GM18511 (cell line): ENCODE measurements at regions not wholly inside any gene's neighbourhood (a gene's known extent, or its start where the extent isn't known, plus 50 kb on each side); places are given as distances from the start of the nearest gene placed in this dataset.
A peak's percentile ranks its signal among the peaks of the same experiment; 100 is the strongest.
"Not testable (repeated sequence)": the region's sequence is repeated elsewhere in the genome, so short reads cannot be mapped to it uniquely, and the experiment has no call there.

ENCODE experiments used
- ATAC-seq: cut with Tn5 transposase; IDR thresholded peaks from one replicate; pipeline ENCODE4 v1.9.1; 2021; ENCODE audit warnings: mild to moderate bottlenecking, moderate library complexity; ENCODE audit not compliant: unreplicated experiment

DNA sequence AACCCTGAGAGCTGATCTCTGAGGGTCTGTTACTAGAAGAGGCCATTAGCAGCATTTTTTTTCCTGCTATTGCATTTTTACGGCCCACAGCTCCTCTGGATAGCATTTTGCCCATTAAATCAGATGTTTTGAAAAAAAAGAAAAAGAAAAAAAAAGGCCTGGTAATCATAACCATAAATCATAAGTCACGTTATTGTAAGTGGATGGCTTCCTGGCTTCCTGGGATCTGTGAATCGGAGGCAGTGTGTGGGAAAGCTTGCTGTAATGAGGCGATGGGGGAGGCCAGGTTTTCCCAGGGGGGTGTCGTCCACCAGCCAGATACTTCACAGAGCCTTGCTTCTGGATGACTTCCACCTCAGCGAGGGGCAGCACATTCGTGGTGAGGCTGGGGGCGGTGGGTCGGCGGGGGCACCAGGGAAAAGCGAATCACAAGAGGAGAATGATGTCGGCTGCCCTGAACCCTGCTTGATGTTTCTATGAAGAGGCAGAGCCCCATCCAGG lies 106.5 kb upstream of the SYT13 start:
- no peak for ATAC-seq

DNA sequence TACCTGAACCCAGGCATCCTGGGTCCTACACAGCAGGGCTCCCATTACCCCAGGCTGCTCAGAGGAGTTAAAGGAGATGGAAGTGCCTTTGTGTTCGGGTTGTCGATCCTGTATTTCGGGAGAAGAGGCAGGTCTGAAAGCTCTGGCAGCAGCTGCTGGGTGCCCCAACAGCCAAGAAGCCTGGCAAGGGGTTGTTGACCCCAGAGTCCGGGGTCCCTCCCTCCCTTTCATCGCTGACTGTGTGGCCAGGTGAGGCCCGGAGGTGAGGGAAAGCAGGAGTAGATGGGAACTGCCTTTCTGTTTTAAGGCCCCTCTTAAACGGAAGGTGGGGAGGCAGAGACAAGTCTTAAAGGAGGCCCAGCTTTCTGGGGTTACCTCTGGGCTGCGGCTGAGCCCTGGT lies 106.0 kb upstream of the SYT13 start:
- ATAC-seq = no peak

DNA sequence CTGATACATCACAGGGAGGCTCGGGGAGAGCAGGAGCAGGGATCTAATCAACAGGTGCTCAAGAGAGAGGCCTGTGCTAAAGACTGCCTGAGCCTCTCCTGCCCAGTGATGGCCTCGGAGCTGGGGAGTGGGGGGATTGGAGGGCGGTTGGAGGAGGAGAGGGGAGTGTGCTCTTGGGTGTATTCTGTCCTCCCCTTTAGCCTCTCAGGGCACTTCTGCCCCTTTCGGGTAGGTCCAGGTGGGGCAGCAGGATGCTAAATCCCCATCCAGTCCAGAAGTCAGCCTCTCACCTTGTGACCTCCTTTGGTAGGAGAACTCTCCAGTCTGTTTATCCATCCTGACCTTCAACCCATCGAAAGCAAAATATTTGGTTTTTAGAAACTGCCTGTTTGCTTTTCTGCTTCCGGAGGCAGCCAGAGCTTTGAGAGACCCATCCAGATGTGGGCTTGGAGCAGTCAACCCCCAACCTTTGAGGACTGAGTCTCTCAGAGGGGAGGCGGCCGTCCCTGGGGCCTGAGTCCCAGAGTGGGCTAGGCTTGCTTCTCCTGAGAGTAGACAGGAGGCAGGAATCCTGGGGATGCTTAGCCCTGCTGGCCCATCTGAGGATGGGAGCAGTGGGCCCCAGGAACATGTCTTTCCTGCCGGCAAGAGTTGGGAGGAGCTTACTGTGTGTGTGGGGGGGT lies 105.2 kb upstream of the SYT13 start:
- no peak for ATAC-seq

DNA sequence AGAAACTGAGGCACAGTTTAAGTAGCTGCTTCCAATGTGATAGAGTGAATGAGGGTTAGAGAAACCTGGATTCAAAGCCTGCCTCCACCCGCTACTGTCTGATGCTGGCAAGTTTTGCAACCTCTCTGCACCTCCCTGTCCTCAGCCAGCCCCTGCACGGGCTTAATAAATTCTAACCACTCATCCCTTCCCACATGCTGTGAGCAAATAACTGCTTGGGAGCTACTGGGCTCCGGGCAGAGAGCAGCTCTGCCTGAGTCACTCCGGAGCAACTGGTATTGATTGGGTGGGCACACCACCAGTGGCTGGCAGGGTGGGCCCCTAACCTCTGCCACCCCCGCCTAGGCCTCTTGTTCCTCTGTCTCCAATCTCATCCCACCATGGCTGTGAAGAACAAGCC lies 104.3 kb upstream of the SYT13 start:
- ATAC-seq = no peak

DNA sequence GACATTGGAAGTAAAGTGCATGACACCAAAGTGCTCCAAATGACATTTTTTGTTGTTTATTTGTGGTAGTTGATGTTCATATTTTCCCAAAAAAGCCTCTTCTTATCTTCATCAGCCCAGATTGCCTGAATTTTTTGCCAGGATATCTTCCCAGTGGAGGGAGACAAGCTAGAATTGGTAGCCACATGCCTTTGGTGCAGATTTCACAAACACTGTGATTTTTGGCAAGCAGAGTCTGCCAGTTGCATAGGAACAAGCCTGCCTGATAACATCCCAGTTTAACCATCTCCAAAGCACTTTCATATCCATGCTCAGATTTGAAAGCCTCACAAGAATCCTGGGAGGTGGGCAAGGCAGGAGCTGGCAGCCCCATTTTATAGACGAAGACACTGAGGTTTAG lies 102.3 kb upstream of the SYT13 start:
- no peak for ATAC-seq

DNA sequence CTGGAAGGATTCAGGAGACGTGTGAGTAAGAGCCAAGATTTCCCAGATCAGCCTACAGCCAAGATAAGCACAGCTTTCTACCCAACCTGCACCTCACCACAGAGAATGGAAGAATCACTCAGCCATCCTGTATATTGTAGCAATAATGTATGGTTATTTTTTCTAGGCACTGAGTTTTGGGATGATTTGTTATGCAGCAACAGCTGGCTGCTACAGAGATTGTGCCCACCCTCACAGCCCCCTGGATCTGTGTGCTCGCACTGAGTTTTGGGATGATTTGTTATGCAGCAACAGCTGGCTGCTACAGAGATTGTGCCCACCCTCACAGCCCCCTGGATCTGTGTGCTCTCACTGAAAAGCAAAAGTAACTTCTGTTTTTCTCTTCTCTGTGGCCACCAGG lies 101.7 kb upstream of the SYT13 start:
- not testable (repeated sequence) for ATAC-seq

DNA sequence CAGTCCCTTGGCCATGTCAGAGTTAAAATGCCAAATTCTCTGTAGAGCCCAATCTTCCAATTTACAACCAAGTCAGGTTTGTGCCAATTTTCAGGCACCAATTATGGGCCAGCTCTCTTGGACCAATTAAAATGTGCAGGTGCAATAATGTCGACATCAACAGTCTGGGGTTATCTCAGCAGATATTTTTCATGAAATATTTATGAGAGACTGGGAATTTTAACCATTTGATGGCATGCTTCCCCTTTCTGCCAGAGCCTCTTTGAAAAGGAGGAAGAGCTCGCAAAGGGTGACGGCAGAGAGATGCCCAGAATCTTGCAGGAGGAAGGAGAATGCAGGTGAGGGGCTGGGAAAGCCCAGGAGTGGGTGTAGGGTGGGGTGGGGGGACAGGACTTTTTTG lies 100.8 kb upstream of the SYT13 start:
- no peak for ATAC-seq

DNA sequence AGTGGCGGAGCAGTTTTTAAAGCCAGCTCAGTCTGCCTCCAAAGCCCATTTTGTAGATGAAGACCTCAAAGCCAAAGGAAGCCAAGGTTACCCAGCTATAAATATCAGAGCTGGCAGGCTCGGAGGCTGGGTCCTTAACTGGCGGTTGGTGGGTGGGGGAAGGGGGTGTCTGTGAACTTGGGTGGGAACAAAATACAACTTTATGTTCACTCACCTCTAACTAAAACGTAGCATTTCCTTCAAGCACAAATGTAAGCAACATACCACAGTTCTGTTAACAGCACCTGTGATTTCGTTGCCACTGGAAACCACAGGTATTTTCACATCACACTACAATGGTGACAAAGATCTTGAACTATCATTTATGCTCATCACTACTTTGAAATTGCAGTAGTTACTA lies 99.7 kb upstream of the SYT13 start:
- no peak for ATAC-seq

DNA sequence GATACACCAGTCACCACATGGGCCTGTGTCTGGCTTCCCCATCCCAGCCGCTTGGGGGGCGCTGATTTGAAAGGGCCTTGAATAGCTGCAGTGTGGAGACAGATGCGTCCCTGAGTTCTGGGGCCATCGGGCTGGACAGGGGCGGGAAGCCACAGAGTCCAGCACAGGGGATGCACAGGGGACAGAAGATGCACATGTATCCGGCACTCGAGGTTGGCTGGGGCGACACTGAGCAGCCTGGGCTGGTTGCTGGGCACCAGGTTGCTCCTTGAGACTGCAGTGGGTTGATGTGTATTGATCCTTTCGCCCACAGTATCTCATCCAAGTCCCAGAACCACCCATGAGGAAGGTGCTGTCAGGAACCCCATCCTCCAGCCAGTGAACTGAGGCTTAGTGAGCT lies 99.3 kb upstream of the SYT13 start:
- ATAC-seq = no peak

DNA sequence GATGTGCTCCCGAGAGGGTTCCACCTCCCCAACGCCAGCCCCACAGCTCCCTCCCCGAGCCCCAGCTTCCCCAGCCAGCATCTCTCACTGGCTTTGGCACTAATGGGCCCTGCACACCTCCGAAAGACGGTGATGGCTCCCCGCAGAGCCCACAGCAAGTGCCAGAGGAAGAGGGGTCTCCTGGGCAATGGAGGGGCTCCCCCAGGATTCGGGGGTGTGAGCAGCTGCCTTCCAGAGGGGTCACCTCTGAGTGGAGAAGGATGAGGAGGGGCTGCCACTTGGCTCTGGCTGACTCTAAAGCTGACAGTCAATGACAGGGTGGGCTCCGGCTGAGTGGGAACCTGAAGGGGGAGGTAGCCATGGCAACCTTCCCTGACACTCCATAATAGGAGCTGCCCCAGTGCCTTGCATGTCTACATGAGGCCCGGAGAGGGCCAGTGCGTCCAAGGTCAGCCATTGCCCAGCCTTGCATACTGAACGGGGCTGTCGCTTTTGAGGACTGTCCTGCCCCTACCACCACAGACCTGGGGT lies 98.6 kb upstream of the SYT13 start:
- ATAC-seq = no peak

DNA sequence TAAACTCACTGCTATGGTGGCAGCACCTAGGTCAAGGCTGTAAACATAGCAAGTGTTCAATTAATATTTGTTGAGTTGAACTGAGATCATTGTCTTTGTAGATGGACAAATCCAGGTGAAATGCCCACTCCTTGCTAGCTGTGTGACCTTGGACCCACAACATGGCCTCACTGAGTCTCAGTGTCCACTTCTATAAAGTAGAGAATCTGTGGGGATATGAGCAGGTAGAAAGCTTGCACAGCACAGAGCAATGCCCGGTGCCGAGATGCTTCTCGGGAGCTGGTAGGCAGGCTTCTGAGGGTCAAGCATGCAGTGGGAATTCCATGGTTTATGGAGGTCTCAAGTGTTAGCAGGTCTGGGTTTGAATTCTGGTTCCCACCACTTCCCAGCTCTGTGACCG lies 97.9 kb upstream of the SYT13 start:
- ATAC-seq = no peak

DNA sequence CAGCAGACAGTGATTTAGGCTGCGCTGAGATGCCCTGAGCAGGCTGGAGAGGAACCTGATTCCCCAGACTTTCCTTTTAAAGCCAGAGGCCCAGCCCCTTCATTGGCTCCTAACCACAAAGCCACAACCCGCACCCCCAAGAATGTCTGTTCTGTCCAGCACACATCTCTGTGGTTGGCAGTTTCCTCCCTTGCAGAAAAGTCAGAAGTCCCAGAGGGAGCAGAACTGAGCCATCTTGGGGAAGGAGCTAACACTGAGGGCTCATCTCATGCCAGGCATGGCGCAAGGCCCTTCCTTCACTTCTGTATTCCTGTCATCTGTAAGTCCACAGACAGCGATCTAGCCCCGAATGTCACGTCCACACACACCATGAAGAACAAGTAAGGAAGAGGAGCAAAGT lies 97.1 kb upstream of the SYT13 start:
- no peak for ATAC-seq

DNA sequence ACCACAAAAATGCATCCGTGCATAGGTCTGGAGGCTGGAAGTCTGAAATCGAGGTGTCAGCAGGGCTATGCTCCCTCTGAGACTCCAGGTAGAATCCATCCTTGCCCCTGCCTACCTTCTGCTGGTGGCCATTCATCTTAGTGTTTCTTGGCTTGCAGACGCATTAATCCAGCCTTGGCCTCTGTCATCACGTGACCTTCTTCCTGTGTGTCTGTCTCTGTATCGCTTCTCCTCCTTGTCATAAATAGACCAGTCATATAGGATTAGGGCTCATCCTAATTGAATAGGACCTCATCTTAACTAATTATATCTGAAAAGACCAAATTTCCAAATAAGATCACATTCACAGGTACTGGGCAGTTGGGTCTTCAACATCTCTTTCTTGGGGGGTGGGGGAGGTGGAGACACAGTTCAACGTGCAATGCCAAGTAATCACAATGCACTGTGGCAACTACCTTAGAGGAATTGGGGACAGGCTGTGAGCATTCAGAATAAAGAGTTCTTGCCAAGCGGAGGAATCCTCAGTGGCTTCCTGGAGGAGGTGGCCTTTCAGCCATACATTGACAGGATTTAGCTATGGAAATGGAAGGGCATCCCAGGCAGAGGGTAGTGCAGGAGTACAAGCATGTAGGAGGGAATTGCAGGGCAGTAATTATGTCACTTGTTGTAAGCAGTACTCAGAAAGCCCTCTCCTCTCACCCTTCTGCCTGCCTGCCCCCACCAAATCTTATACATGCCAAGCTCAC lies 96.2 kb upstream of the SYT13 start:
- no peak for ATAC-seq

DNA sequence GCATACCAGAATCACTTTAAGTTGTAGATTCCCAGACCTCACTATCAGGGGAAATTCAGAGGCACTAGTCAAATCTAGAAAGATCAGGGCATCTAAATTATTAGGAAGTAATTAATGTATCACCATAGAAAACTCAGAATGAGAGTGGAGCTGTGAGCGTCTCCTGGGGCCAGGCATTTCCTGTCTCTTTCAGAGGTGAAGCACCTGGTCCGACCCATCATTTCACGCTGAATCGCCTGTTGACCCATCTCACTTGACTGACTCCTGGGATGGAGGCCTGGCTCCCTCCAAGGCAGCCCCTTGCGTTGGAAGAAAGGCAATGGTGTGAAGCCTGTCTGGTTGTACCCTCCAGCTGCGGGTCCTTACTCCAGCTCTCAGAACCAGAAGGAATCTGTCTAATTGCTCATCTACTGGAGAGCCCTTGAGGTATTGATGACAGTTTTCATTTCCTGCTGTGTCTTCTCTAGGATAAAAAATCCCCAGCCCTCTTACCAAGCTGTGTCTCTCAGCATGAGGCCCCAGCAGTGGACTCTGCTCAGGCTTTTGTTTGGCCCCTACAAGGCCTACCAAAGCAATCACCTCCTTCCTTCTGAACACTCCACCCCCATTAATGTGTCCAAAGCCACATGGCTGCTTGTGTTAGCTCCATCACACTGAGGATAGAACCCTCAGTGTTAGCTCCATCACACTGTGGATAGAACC lies 93.2 kb upstream of the SYT13 start:
- peak; percentile 66 for ATAC-seq

DNA sequence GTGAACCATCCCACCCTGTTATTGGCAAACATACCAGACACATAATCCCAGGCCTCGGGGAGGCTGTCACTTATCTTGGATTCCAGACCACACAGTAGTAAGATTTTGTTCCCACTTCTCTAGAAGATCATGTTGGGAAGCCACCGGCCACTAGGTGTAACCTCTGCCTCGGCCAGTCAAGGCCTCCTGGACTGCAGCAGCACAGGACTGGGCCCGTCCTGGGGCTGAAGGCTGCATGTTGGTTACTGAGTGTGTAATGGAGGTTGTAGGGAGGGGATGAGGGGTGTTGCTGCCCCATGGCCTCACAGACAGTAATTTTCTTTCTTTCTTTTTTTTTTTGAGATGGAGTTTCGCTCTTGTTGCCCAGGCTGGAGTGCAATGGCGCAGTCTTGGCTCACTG lies 92.4 kb upstream of the SYT13 start:
- no peak for ATAC-seq

DNA sequence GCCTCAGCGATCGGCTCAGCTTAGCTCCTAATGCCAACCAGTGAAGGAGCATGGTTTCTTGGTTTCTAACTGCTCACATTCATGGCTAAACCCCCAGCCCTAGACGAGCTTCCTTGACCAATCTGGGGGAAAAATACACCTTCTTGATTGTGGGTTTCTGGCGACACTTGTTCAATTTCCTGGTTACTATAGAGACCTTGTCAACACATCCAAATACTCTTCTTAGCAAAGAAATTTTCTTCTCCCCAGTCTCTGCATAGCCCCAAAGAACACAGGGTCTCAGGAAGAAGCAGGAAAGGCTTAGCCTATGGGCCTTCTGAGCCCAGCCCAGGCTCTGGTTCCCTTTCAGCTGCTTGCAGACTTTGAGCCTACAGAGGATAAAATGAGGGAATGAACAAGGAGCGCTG lies 88.5 kb upstream of the SYT13 start:
- no peak for ATAC-seq

DNA sequence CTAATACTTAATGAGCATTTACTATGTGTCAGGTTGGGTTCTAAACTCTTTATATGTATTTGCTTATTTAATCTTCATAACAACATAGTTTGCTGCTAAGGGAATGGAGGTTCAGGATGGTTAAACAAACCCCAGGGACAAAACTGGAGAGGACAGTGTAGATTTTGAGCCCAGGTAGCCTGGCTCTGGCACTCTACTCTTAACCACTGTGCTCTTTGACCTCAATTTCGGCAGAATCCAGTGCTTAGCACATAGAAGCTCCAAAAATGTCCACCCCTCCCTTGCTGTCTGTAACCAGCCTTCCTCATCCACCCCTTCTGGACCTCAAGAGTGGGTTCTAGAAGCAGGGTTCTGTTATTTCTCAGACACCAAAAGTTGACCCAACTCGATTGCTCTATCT lies 88.0 kb upstream of the SYT13 start:
- ATAC-seq = no peak

DNA sequence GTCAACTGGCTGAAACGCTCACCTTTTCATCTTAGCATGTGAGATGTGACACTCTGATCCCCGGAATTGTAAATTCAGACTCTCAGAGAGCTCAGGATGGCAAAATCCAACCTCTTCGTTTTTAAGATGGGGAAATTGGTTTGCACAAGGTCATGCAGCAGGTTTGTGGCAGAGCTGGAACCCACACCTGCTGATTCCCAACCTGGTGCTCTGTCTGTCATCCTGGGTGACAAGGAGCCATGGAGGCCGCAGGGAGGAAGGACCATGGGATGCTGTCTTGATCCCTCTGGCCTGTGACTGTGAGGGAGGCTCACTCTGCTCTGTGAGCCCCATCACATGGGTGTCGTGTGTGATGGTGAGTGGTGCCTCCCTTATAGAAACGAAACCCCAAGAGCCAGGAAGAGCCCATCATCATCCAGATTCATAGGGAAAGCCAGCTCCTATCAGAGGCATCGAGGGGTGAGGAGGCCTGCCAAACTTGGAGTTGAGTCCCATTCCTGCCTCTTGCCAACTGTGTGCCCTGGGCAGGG lies 87.4 kb upstream of the SYT13 start:
- ATAC-seq = no peak

DNA sequence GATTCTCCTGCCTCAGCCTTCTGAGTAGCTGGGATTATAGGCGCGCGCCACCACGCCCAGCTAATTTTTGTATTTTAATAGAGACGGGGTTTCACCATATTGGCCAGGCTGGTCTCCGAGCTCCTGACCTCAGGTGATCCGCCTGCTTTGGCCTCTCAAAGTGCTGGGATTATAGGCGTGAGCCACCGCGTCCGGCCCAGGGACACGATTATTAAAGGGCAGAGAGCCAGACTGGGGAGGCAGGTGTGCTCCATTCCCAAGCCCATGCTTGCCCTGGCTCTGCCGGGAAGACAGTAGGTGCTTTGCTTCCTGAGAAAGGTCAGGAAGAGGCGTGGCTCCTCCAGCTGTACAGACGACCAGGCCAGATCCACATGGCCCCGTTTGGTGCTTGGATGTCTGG lies 86.3 kb upstream of the SYT13 start:
- not testable (repeated sequence) for ATAC-seq

DNA sequence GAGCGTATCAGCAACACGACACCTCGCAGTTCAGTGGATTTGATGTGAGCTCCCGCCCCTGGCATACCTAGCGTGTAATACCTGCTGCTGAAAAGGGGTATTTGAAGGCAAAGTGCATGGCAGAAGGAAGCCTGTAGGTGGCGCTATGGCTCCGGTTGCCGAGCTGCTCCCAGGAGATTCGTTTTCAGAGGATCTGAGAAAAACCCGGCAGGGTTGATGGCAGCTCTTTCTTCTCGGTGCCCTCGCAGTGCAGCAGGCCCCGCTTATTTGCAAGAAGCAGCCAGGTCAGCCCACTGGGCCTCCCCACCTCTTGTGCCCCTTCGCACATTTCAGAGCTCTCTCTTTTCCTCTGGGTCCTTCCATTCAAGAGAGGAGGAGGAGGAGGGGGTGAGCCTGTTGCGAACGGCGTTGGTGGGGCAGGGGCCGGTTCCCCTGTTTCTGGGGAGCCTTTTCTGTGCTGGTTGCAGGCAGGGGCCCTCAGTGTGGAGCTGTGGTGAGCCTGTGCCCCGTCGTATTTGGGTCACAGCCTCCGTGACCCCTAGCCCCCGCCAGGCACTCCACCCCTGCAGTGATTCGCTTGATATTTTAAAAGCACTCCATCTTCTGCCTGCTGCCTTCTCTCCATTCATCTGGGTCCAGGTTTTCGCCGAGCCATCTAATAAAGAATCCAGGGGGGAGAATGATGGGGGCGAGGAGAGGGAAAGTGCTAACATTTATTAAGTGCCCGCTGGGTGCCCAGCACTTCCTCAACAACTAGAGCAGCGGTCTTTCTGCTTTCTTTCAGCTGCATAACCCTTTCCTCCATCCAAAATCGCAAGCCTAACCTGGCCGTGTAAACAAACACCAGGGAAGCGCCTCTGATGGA lies 85.3 kb upstream of the SYT13 start:
- ATAC-seq = peak; percentile 78

DNA sequence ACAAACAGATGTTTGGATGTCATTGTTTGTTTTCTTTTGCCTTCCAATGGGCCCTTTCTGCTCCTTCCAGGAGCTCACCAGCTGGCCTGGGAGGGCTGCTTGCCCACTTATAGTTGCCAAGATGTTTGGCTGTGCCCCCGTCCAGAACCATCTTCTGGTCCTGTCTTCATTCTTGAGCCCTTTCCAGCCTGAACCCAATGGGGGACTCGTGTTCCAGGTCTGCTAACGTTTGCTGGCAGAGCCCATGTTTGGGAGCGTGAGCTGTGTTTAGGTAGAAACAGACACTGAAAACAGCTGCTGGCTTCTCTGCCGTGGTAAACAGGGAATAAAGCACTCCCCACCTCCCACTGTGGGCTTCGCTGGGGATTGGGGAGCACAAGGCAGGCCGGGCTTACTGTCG lies 83.2 kb upstream of the SYT13 start:
- no peak for ATAC-seq
